Neural progenitor cell (in vitro differentiated cells): ENCODE measurements at regions not wholly inside any gene's neighbourhood (a gene's known extent, or its start where the extent isn't known, plus 50 kb on each side); places are given as distances from the start of the nearest gene placed in this dataset.

Experiments
- DNase-seq: peaks from one replicate; pipeline ENCODE4 v3.0.0-alpha.2; 2016; ENCODE audit warnings: low spot score
- H2AFZ ChIP-seq: fragments of 200-600 bp; sonication (generic); replicated peaks from 2 replicates; pipeline ENCODE4 v1.6.1; 2016; ENCODE audit warnings: antibody characterized with exemption
- H3F3A ChIP-seq: fragments of 200-600 bp; sonication (generic); 2 replicates; pipeline ENCODE4 v1.6.1; 2016; ENCODE audit warnings: antibody characterized with exemption, low read depth
- H3K27ac ChIP-seq: fragments of 200-600 bp; sonication (generic); 2 replicates; pipeline ENCODE4 v1.5.1; 2016; ENCODE audit warnings: mild to moderate bottlenecking
- H3K27me3 ChIP-seq: fragments of 200-600 bp; sonication (generic); 2 replicates; pipeline ENCODE4 v1.6.1; 2016; ENCODE audit warnings: mild to moderate bottlenecking, moderate library complexity
- H3K36me3 ChIP-seq: fragments of 200-600 bp; sonication (generic); 2 replicates; pipeline ENCODE4 v1.5.1; 2016
- H3K4me1 ChIP-seq: fragments of 200-600 bp; sonication (generic); 2 replicates; pipeline ENCODE4 v1.6.1; 2016; ENCODE audit warnings: mixed run types
- H3K4me2 ChIP-seq: fragments of 200-600 bp; sonication (generic); 2 replicates; pipeline ENCODE4 v1.6.1; 2016
- H3K4me3 ChIP-seq: fragments of 200-600 bp; sonication (generic); 2 replicates; pipeline ENCODE4 v1.5.1; 2016
- H3K79me2 ChIP-seq: fragments of 200-600 bp; sonication (generic); 2 replicates; pipeline ENCODE4 v1.6.1; 2016; ENCODE audit warnings: low read depth
- H3K9ac ChIP-seq: fragments of 200-600 bp; sonication (generic); 2 replicates; pipeline ENCODE4 v1.6.1; 2016
- H3K9me3 ChIP-seq: fragments of 200-600 bp; sonication (generic); 2 replicates; pipeline ENCODE4 v1.5.1; 2016; ENCODE audit warnings: low read depth
- H4K20me1 ChIP-seq: fragments of 200-600 bp; sonication (generic); 2 replicates; pipeline ENCODE4 v1.6.1; 2016; ENCODE audit warnings: low read depth
- H3K27ac Mint-ChIP-seq: 3 replicates; pipeline ENCODE4 v1.8.0; 2021; ENCODE audit warnings: mixed read lengths
- H3K27me3 Mint-ChIP-seq: 2 replicates; pipeline ENCODE4 v1.8.0; 2022; ENCODE audit warnings: low read depth, mild to moderate bottlenecking, inconsistent platforms, moderate library complexity, mixed read lengths; ENCODE audit not compliant: insufficient read depth
- H3K36me3 Mint-ChIP-seq: 3 replicates; pipeline ENCODE4 v1.8.0; 2021; ENCODE audit warnings: mixed read lengths
- H3K4me1 Mint-ChIP-seq: 3 replicates; pipeline ENCODE4 v1.8.0; 2021; ENCODE audit warnings: mixed read lengths
- H3K4me3 Mint-ChIP-seq: 3 replicates; pipeline ENCODE4 v1.8.0; 2021; ENCODE audit warnings: mild to moderate bottlenecking, moderate library complexity, mixed read lengths
- H3K9me3 Mint-ChIP-seq: 3 replicates; pipeline ENCODE4 v1.8.0; 2020; ENCODE audit warnings: mixed read lengths
- EZH2 ChIP-seq: fragments of 200-600 bp; sonication (generic); IDR thresholded peaks from 2 replicates; pipeline ENCODE4 v1.6.1; 2017; ENCODE audit warnings: antibody characterized with exemption, mild to moderate bottlenecking, moderate library complexity
- EZH2phosphoT487 ChIP-seq: fragments of 200-600 bp; sonication (generic); IDR thresholded peaks from 2 replicates; pipeline ENCODE4 v1.6.1; 2017; ENCODE audit warnings: antibody characterized with exemption
- TF ChIP-seq, protein P1 (sequence below): fragments of 200-600 bp; sonication (generic); IDR thresholded peaks from 2 replicates; pipeline ENCODE4 v1.5.1; 2017; ENCODE audit warnings: antibody characterized with exemption, mild to moderate bottlenecking

DNA sequence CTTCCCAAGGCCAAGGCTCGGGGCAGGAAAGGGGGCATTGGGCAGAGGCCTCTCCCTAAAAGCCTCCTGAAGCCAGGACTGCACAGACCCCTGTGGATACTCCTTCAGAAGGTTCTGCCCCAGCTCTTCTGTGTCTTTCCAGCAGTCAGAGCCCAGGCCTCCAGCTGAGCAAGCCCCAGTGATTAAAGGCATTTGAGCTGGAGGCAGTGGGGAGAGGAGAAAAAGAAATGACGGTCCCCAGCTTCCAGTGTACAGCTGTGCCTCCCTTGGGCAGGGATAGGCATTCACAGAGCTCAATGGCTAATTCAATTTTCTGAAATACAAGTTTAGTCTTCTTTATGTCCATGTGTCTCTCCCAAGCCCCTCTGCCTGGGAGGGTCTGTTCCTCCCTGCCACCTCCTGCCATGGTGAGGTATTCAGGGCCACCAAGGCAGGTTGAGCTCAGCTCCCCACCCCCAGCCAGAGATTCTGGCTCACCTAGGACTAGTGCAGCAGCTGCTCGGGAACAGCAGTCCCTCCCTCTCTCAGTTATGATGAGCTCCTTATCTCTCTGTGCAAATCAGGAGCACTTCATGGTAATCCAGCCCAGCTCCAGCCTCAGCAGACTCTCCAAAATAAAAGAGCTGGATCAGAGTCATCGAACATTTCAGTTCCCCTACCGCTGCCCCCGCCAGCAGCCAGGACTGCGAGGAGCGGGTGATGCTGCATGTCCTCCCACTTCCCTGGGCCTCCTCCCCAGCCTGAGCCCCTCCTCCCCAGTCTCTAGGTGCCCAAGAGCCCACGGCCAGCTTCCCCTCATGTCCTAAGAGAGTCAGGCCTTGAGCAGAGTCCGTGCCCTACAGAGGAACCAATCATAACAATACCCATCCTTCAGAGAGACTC is 208.4 kb upstream of the ZC3H12A start:
- Histone ChIP-seq H3K4me2 (no peak overlapping the region), H2AFZ (no peak overlapping the region), H3K27ac (no peak overlapping the region), H3K4me1 (peaks cover 16% of the 10 kb centered on the region), H3F3A (no peaks in the 10 kb centered on the region), H3K9me3 (no peaks in the 10 kb centered on the region), H3K36me3 (no peaks in the 10 kb centered on the region), H3K9ac (no peak overlapping the region), H3K4me3 (no peak overlapping the region), H4K20me1 (no peaks in the 10 kb centered on the region), H3K79me2 (no peaks in the 10 kb centered on the region), H3K27me3 (no peaks in the 10 kb centered on the region)
- DNase-seq = no peak
- Mint-ChIP-seq H3K4me3 (no peak overlapping the region), H3K4me1 (peaks cover 15% of the 10 kb centered on the region), H3K27ac (peak overlapping the region; percentile 43), H3K9me3 (no peaks in the 10 kb centered on the region), H3K36me3 (no peaks in the 10 kb centered on the region), H3K27me3 (peaks cover 13% of the 10 kb centered on the region)
- no peak for TF ChIP-seq EZH2phosphoT487
- no peak for TF ChIP-seq EZH2
- TF ChIP-seq, protein P1, sequence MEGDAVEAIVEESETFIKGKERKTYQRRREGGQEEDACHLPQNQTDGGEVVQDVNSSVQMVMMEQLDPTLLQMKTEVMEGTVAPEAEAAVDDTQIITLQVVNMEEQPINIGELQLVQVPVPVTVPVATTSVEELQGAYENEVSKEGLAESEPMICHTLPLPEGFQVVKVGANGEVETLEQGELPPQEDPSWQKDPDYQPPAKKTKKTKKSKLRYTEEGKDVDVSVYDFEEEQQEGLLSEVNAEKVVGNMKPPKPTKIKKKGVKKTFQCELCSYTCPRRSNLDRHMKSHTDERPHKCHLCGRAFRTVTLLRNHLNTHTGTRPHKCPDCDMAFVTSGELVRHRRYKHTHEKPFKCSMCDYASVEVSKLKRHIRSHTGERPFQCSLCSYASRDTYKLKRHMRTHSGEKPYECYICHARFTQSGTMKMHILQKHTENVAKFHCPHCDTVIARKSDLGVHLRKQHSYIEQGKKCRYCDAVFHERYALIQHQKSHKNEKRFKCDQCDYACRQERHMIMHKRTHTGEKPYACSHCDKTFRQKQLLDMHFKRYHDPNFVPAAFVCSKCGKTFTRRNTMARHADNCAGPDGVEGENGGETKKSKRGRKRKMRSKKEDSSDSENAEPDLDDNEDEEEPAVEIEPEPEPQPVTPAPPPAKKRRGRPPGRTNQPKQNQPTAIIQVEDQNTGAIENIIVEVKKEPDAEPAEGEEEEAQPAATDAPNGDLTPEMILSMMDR = no peak

DNA sequence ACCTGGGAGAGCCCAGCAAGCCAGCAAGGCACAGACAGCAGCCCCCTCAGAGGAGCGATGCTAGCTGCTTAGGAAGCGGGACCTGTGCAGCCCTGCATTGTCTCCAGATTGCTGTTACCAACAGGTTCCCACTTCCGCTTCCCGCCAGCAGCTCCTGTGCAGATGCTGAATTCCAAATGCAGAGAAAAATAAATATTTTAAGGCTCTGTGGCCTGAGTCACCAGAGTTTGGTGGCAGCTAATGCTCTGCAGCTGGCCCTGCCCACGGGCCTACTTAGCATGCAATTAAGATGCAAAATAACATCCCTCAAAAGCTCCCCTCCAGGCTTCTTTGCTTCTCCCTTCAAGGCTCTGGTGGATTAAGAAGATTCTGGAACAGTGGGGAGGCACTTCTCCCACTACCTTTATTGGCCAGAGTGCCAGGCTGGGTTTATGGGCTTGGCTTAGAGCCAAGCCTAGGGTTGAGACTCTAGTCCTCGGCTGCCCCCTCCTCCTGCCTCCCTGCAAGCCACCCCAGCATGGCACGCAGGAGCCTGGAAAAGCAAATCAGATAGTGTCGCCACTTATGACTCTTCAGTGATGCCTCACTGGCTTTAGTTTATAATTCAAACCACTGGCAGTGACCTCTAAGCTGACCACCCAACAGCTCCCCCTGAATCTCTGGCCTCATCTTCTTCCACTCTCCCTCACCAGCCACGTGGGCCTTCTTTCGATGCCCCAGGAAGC is 207.1 kb upstream of the ZC3H12A start:
- peak; percentile 29 for DNase-seq
- H3K4me2 ChIP-seq = no peak overlapping the region
- H3K9me3 Mint-ChIP-seq = no peaks in the 10 kb centered on the region

DNA sequence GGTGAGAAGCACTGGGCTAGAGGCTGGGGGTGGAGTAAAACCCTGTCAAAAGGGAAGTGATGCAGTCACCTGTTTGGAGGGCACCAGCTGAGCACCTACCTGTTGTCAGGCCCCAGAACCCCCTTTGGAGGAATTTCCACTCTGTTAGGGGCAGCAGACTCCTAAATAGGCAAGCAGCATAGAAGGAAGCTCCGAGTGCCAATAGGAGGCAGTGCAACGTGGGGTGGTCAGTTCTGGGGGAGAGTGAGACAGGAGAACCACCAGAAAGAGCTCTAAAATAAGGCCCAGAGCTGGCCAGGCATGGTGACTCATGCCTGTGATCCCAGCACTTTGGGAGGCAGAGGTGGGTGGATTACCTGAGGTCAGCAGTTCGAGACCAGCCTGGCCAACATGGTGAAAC is 203.7 kb upstream of the ZC3H12A start:
- Histone ChIP-seq H3K79me2 (no peaks in the 10 kb centered on the region), H3K4me1 (peaks cover 16% of the 10 kb centered on the region), H2AFZ (no peak overlapping the region), H3K27ac (no peak overlapping the region), H3K27me3 (no peaks in the 10 kb centered on the region), H3K9me3 (no peaks in the 10 kb centered on the region), H3K4me2 (no peak overlapping the region), H4K20me1 (no peaks in the 10 kb centered on the region), H3K4me3 (no peak overlapping the region), H3K36me3 (no peaks in the 10 kb centered on the region), H3F3A (no peaks in the 10 kb centered on the region), H3K9ac (no peak overlapping the region)
- TF ChIP-seq, protein P1 = no peak
- TF ChIP-seq EZH2phosphoT487 (no peak), EZH2 (no peak)
- H3K27ac Mint-ChIP-seq = no peak overlapping the region
- peaks cover 7% of the 10 kb centered on the region for H3K4me1 Mint-ChIP-seq
- H3K27me3 Mint-ChIP-seq = peaks cover 4% of the 10 kb centered on the region
- H3K4me3 Mint-ChIP-seq = no peak overlapping the region
- H3K9me3 Mint-ChIP-seq = no peaks in the 10 kb centered on the region
- no peaks in the 10 kb centered on the region for H3K36me3 Mint-ChIP-seq
- DNase-seq = no peak

More for the DNA sequence above, 207.1 kb upstream of the ZC3H12A start:
- Histone ChIP-seq H3K36me3 (no peaks in the 10 kb centered on the region), H3K4me3 (no peak overlapping the region), H3K4me1 (peaks cover 16% of the 10 kb centered on the region), H3K27ac (no peak overlapping the region), H3K9me3 (no peaks in the 10 kb centered on the region), H4K20me1 (no peaks in the 10 kb centered on the region), H3K9ac (no peak overlapping the region), H3K27me3 (no peaks in the 10 kb centered on the region), H3K79me2 (no peaks in the 10 kb centered on the region), H2AFZ (peak overlapping the region; percentile 78), H3F3A (no peaks in the 10 kb centered on the region)
- Mint-ChIP-seq H3K36me3 (no peaks in the 10 kb centered on the region), H3K4me1 (peaks cover 7% of the 10 kb centered on the region), H3K27ac (peak overlapping the region; percentile 24), H3K27me3 (peaks cover 7% of the 10 kb centered on the region), H3K4me3 (no peak overlapping the region)
- TF ChIP-seq EZH2phosphoT487 = no peak
- no peak for TF ChIP-seq EZH2
- TF ChIP-seq, protein P1 = no peak
